ENCODE measurements at regions not wholly inside any gene's neighbourhood (a gene's known extent, or its start where the extent isn't known, plus 50 kb on each side); places are given as distances from the start of the nearest gene placed in this dataset.

DNA sequence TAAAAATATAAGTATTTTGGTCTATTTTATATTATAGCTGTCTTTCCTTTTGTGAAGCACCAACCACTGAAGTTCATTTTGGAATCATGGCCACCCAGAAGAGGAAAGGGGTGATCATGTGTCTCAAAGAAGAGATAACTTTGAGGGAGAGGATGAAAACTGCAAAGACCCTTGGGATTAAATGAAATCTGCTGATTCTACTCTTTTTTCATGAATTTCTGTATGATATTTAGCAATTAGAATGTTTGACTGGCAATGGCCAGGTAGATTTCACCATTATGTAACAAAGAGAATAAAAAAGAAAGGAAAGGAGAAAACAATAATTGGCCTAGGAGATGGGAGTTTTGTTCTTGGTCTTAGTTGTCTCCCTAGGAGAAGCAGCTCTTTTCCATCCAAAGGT, 350.8 kb downstream of the EMP1 start:
- no peak for DNase-seq
- intact Hi-C loops (cut with DNase I): no loop called here
- Histone ChIP-seq H3K9ac (ENCODE audit: low read depth in 2 of 2, low read length in 2 of 2) (no peak overlapping the region), H3K27ac (no peak overlapping the region), H3K9me3 (no peaks in the 10 kb centered on the region), H3K4me1 (no peaks in the 10 kb centered on the region), H3K27me3 (no peaks in the 10 kb centered on the region), H3K4me3 (no peak overlapping the region), H3K36me3 (no peaks in the 10 kb centered on the region)
- TF ChIP-seq, protein P1, sequence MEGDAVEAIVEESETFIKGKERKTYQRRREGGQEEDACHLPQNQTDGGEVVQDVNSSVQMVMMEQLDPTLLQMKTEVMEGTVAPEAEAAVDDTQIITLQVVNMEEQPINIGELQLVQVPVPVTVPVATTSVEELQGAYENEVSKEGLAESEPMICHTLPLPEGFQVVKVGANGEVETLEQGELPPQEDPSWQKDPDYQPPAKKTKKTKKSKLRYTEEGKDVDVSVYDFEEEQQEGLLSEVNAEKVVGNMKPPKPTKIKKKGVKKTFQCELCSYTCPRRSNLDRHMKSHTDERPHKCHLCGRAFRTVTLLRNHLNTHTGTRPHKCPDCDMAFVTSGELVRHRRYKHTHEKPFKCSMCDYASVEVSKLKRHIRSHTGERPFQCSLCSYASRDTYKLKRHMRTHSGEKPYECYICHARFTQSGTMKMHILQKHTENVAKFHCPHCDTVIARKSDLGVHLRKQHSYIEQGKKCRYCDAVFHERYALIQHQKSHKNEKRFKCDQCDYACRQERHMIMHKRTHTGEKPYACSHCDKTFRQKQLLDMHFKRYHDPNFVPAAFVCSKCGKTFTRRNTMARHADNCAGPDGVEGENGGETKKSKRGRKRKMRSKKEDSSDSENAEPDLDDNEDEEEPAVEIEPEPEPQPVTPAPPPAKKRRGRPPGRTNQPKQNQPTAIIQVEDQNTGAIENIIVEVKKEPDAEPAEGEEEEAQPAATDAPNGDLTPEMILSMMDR (IDR thresholded peaks at IDR 0.05): no peak

DNA sequence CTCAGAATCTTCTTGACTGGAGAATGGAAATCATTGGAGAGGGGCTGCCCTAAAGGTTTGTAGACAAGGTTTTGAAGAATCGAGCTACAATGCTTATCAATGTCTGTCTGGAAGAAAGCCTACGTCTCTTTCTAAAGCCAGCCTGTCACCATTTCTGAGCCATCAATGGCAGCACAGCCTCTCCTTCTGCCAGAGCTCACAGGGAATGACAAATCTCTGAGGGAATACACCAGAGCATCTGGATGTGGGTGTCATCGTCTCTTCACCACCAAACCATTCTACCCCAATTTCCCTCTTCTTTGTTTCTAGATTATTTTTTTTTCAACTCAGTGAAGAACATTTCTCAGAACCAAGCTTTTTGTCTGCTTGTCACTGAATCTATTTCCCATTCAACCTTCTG, 349.7 kb downstream of the EMP1 start:
- no peak overlapping the region for H3K27ac ChIP-seq
- no peak for DNase-seq
- no peaks in the 10 kb centered on the region for H3K27me3 ChIP-seq
- no peak overlapping the region for H3K4me3 ChIP-seq
- no peaks in the 10 kb centered on the region for H3K9me3 ChIP-seq
- H3K4me1 ChIP-seq: no peaks in the 10 kb centered on the region
- intact Hi-C loops (cut with DNase I): no loop called here
- no peaks in the 10 kb centered on the region for H3K36me3 ChIP-seq
- no peak overlapping the region for H3K9ac ChIP-seq (ENCODE audit: low read depth in 2 of 2, low read length in 2 of 2)
- TF ChIP-seq, protein P1 (IDR thresholded peaks at IDR 0.05): no peak

DNA sequence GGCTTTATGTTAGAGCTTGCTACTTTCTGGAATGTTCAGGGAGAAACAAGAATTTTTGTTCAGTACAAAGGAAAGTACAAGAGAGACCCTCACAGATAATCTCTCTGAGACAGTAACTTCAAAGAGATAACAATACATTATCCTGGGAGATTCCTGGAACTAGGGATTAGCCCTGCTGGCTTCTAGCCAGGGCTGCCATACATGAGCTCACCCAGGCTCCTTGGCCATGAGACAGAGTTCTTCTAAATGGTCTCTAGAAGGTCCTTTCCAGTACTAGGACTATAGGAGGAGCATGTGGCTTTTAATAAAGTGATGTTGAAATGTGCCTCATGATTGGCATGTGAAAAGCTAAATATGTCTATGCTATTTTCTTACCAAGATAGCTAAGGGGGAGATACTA, 342.5 kb downstream of the EMP1 start:
- DNase-seq: no peak
- Histone ChIP-seq H3K9me3 (no peaks in the 10 kb centered on the region), H3K27me3 (no peaks in the 10 kb centered on the region), H3K36me3 (no peaks in the 10 kb centered on the region), H3K27ac (no peak overlapping the region), H3K4me1 (no peaks in the 10 kb centered on the region), H3K4me3 (no peak overlapping the region), H3K9ac (ENCODE audit: low read depth in 2 of 2, low read length in 2 of 2) (no peak overlapping the region)
- intact Hi-C loops (cut with DNase I): loop anchor here (10.0 kb wide), 1 partner anchor 264 kb away; no protein-coding TSS in a partner anchor
- TF ChIP-seq, protein P1 (IDR thresholded peaks at IDR 0.05): no peak

DNA sequence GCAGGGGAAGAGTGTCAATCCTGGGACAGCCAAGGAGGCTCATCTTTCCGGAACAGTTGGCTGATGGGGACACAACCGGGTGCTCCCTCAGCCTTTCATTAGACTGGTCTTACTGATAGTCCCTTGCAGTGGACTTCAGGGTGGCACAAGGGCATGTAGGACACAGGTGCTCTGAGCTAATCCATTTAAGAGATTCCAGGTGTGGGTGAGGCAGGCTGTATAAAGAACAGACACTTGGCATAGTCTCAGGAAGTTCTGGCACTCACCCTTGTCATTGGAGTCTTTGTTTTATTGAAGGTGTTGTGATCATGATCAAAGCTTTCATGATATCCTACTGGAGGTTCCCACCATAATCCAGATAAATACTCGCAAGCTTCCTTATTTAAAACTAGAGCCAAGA, 341.6 kb downstream of the EMP1 start:
- no peaks in the 10 kb centered on the region for H3K4me1 ChIP-seq
- no peaks in the 10 kb centered on the region for H3K9me3 ChIP-seq
- peak; percentile 47 for DNase-seq
- no peaks in the 10 kb centered on the region for H3K36me3 ChIP-seq
- H3K27ac ChIP-seq: no peak overlapping the region
- no peak overlapping the region for H3K4me3 ChIP-seq
- H3K27me3 ChIP-seq: no peaks in the 10 kb centered on the region
- no peak overlapping the region for H3K9ac ChIP-seq (ENCODE audit: low read depth in 2 of 2, low read length in 2 of 2)
- TF ChIP-seq, protein P1 (IDR thresholded peaks at IDR 0.05): no peak
- intact Hi-C loops (cut with DNase I): loop anchor here (10.0 kb wide), 1 partner anchor 263 kb away; no protein-coding TSS in a partner anchor

DNA sequence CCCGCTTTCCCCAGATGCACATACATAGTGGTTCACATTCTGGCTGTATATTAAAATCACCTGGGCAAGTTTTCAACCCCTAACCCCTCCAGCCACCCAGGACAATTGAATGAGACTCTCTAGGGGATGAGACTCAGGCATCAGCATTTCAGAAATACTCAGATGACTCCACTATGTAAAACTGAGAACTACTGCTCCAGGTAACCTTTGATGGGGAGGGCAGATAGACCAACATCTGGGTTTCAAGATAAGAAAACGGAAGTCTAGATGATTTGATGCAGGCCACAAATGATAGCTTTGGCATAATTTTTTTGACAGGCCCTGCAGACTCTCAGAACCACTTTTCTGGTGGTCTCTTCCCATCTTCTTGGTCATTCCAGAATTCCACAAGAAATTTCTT, 341.1 kb downstream of the EMP1 start:
- no peak overlapping the region for H3K9ac ChIP-seq (ENCODE audit: low read depth in 2 of 2, low read length in 2 of 2)
- no peaks in the 10 kb centered on the region for H3K4me1 ChIP-seq
- no peaks in the 10 kb centered on the region for H3K36me3 ChIP-seq
- intact Hi-C loops (cut with DNase I): loop anchor here (10.0 kb wide), 1 partner anchor 263 kb away; no protein-coding TSS in a partner anchor
- no peak overlapping the region for H3K27ac ChIP-seq
- no peaks in the 10 kb centered on the region for H3K27me3 ChIP-seq
- no peak for DNase-seq
- H3K4me3 ChIP-seq: no peak overlapping the region
- no peaks in the 10 kb centered on the region for H3K9me3 ChIP-seq
- TF ChIP-seq, protein P1 (IDR thresholded peaks at IDR 0.05): no peak

Measured in colonic mucosa (tissue), 4 donors.